ENCODE measurements at regions not wholly inside any gene's neighbourhood (a gene's known extent, or its start where the extent isn't known, plus 50 kb on each side); places are given as distances from the start of the nearest gene placed in this dataset.

DNA sequence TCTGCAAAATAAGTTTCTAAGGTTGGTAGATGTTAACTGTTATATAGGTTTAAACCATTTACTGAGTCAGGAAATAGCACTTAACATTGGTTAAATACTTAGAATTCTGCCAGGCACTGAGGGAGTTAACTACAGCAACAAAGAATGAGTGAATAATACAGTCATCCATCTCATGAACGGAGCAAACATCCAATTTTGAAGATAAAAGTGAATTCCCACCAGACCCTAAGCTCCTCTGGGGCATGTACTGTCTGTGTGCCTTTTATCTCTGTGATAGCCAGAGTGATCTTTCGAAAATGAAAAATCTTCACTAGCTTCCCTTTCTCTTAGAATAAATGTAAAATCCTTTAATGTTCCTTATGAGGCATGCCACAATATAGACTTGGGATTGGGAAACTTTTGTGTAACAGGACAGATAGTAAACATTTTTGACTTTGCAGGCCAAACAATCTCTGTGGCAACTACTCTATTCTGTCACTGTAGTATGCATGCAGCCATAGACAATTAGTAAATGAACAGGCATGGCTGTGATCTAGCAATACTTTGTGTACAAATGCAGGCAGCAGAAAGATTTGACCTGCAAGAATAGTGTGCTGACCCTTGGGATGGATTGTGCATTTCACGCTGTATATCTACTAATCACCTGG is 294.5 kb upstream of the LMCD1 start:
- DNase-seq (ENCODE audit: insufficient read length, low spot score): no peak
- FAIRE-seq: no peak
- no peak for TF ChIP-seq POLR2AphosphoS5 (IDR thresholded peaks at IDR 0.05; ENCODE audit: low read depth, low read length)
- no peak for TF ChIP-seq TAF1 (IDR thresholded peaks at IDR 0.05; ENCODE audit: low read depth, low read length)
- TF ChIP-seq PAX5 (IDR thresholded peaks at IDR 0.05; ENCODE audit: insufficient read depth, low read length, severe bottlenecking): no peak
- no peak for TF ChIP-seq SPI1 (IDR thresholded peaks at IDR 0.05; ENCODE audit: low read depth, low read length)
- TF ChIP-seq POU2F2 (IDR thresholded peaks at IDR 0.05; ENCODE audit: low read depth, low read length): no peak
- no peak for TF ChIP-seq POLR2A (IDR thresholded peaks at IDR 0.05; ENCODE audit: low read depth, low read length)

- FAIRE-seq (no peak), DNase-seq (ENCODE audit: insufficient read length, low spot score) (no peak)
- no peak for TF ChIP-seq SPI1 (IDR thresholded peaks at IDR 0.05; ENCODE audit: low read depth, low read length)
- no peak for TF ChIP-seq PAX5 (IDR thresholded peaks at IDR 0.05; ENCODE audit: insufficient read depth, low read length, severe bottlenecking)
- TF ChIP-seq POLR2A (IDR thresholded peaks at IDR 0.05; ENCODE audit: low read depth, low read length): no peak
- no peak for TF ChIP-seq TAF1 (IDR thresholded peaks at IDR 0.05; ENCODE audit: low read depth, low read length)
- TF ChIP-seq POLR2AphosphoS5 (IDR thresholded peaks at IDR 0.05; ENCODE audit: low read depth, low read length): no peak
- TF ChIP-seq POU2F2 (IDR thresholded peaks at IDR 0.05; ENCODE audit: low read depth, low read length): no peak
Observed at GRCh38 chr3:8210882-8211341, 290.7 kb upstream of the LMCD1 start.

DNA sequence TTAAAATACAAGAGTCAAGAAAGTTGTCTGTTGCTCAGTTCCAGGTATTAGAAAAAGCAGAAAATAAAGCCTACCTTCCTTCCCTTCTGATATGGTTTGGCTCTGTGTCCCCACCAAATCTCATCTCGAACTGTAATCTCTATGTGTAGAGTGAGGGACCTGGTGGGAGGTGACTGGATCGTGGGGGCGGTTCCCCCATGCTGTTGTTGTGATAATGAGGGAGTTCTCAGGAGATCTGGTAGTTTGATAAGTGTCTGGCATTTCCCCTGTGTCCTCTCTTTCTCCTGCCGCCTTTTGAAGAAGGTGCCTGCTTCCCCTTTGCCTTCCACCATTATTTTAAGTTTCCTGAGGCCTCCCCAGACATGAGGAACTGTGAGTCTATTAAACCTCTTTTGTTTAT is 288.8 kb upstream of the LMCD1 start:
- no peak for FAIRE-seq
- no peak for TF ChIP-seq SPI1 (IDR thresholded peaks at IDR 0.05; ENCODE audit: low read depth, low read length)
- TF ChIP-seq POLR2A (IDR thresholded peaks at IDR 0.05; ENCODE audit: low read depth, low read length): no peak
- no peak for TF ChIP-seq PAX5 (IDR thresholded peaks at IDR 0.05; ENCODE audit: insufficient read depth, low read length, severe bottlenecking)
- no peak for TF ChIP-seq POLR2AphosphoS5 (IDR thresholded peaks at IDR 0.05; ENCODE audit: low read depth, low read length)
- TF ChIP-seq TAF1 (IDR thresholded peaks at IDR 0.05; ENCODE audit: low read depth, low read length): no peak
- TF ChIP-seq POU2F2 (IDR thresholded peaks at IDR 0.05; ENCODE audit: low read depth, low read length): no peak
- DNase-seq (ENCODE audit: insufficient read length, low spot score): no peak

DNA sequence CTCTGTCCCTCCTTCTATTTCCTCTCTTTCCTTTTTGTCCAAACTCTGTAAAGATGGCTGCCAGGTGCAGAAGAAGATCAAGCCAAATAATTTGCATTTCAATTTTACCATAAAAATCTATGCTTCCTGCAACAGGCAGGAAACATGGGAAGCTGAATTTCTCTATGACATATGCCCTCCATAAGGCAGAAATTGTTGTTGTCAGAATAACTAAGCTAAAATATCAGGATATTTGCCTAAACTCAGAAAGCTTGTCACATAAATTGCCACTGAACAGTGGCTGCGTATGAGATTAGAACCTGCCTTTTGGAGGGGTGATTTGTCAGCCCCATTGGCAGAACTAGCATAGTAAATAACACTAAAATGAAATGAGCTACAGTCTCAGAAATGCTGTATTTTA is 288.3 kb upstream of the LMCD1 start:
- no peak for DNase-seq (ENCODE audit: insufficient read length, low spot score)
- FAIRE-seq: no peak
- no peak for TF ChIP-seq POLR2AphosphoS5 (IDR thresholded peaks at IDR 0.05; ENCODE audit: low read depth, low read length)
- no peak for TF ChIP-seq POLR2A (IDR thresholded peaks at IDR 0.05; ENCODE audit: low read depth, low read length)
- no peak for TF ChIP-seq POU2F2 (IDR thresholded peaks at IDR 0.05; ENCODE audit: low read depth, low read length)
- no peak for TF ChIP-seq TAF1 (IDR thresholded peaks at IDR 0.05; ENCODE audit: low read depth, low read length)
- TF ChIP-seq PAX5 (IDR thresholded peaks at IDR 0.05; ENCODE audit: insufficient read depth, low read length, severe bottlenecking): no peak
- TF ChIP-seq SPI1 (IDR thresholded peaks at IDR 0.05; ENCODE audit: low read depth, low read length): no peak

GRCh38 chr3:8215821-8216220 is 285.8 kb upstream of the LMCD1 start:
- no peak for TF ChIP-seq SPI1 (IDR thresholded peaks at IDR 0.05; ENCODE audit: low read depth, low read length)
- no peak for TF ChIP-seq POLR2A (IDR thresholded peaks at IDR 0.05; ENCODE audit: low read depth, low read length)
- TF ChIP-seq POU2F2 (IDR thresholded peaks at IDR 0.05; ENCODE audit: low read depth, low read length): no peak
- no peak for TF ChIP-seq PAX5 (IDR thresholded peaks at IDR 0.05; ENCODE audit: insufficient read depth, low read length, severe bottlenecking)
- no peak for TF ChIP-seq POLR2AphosphoS5 (IDR thresholded peaks at IDR 0.05; ENCODE audit: low read depth, low read length)
- FAIRE-seq (no peak), DNase-seq (ENCODE audit: insufficient read length, low spot score) (no peak)

GRCh38 chr3:8218353-8218940 is 283.2 kb upstream of the LMCD1 start:
- TF ChIP-seq POLR2AphosphoS5 (IDR thresholded peaks at IDR 0.05; ENCODE audit: low read depth, low read length): no peak
- no peak for TF ChIP-seq POLR2A (IDR thresholded peaks at IDR 0.05; ENCODE audit: low read depth, low read length)
- no peak for TF ChIP-seq POU2F2 (IDR thresholded peaks at IDR 0.05; ENCODE audit: low read depth, low read length)
- no peak for TF ChIP-seq SPI1 (IDR thresholded peaks at IDR 0.05; ENCODE audit: low read depth, low read length)
- no peak for TF ChIP-seq PAX5 (IDR thresholded peaks at IDR 0.05; ENCODE audit: insufficient read depth, low read length, severe bottlenecking)
- TF ChIP-seq TAF1 (IDR thresholded peaks at IDR 0.05; ENCODE audit: low read depth, low read length): no peak
- FAIRE-seq (no peak), DNase-seq (ENCODE audit: insufficient read length, low spot score) (no peak)

GRCh38 chr3:8220291-8220690 is 281.3 kb upstream of the LMCD1 start:
- TF ChIP-seq POU2F2 (IDR thresholded peaks at IDR 0.05; ENCODE audit: low read depth, low read length): no peak
- FAIRE-seq (no peak), DNase-seq (ENCODE audit: insufficient read length, low spot score) (no peak)

GRCh38 chr3:8223766-8224165 is 277.9 kb upstream of the LMCD1 start:
- no peak for FAIRE-seq
- TF ChIP-seq POU2F2 (IDR thresholded peaks at IDR 0.05; ENCODE audit: low read depth, low read length) (no peak), POLR2A (IDR thresholded peaks at IDR 0.05; ENCODE audit: low read depth, low read length) (no peak), TAF1 (IDR thresholded peaks at IDR 0.05; ENCODE audit: low read depth, low read length) (no peak), PAX5 (IDR thresholded peaks at IDR 0.05; ENCODE audit: insufficient read depth, low read length, severe bottlenecking) (no peak), SPI1 (IDR thresholded peaks at IDR 0.05; ENCODE audit: low read depth, low read length) (no peak), POLR2AphosphoS5 (IDR thresholded peaks at IDR 0.05; ENCODE audit: low read depth, low read length) (no peak)
- no peak for DNase-seq (ENCODE audit: insufficient read length, low spot score)

DNA sequence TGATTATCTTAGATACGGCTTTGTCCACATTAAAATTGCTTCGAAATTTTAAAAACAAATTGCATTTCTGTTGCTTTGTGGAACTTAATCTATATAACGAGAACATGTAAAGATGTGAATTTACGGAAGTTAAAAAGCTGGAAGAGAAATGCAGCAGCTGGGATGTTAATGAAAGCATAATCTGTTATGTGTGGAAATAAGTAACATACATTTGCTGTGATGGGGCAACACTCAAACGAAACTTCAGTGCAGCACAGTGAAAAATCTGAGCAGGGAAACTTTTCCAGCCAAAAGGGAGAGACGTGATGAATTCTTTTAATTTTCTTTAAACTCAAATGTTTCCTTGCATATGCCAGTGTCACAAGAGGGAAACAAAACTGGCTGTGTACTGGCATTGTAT is 276.7 kb upstream of the LMCD1 start:
- DNase-seq (ENCODE audit: insufficient read length, low spot score): no peak
- FAIRE-seq: no peak
- TF ChIP-seq SPI1 (IDR thresholded peaks at IDR 0.05; ENCODE audit: low read depth, low read length) (no peak), POLR2AphosphoS5 (IDR thresholded peaks at IDR 0.05; ENCODE audit: low read depth, low read length) (no peak), TAF1 (IDR thresholded peaks at IDR 0.05; ENCODE audit: low read depth, low read length) (no peak), PAX5 (IDR thresholded peaks at IDR 0.05; ENCODE audit: insufficient read depth, low read length, severe bottlenecking) (no peak), POU2F2 (IDR thresholded peaks at IDR 0.05; ENCODE audit: low read depth, low read length) (no peak), POLR2A (IDR thresholded peaks at IDR 0.05; ENCODE audit: low read depth, low read length) (no peak)

DNA sequence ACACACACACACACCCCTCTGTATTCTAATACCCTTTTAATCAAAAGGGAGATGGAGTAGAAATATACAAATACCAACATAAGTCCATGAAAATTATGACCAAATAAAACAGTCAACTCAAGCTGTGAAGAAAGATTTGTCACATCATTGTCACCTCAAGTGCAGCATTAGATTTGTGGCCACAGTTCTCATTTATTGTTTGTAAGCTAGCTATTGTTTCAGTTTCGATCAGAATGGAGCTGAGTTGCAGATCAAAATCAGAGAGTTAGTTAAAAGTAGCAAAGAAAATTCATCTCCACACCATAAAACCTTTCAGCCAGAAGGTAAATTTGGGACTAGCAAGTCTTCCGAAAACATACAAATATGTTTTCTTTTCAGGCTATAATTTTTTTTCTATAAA is 267.7 kb upstream of the LMCD1 start:
- FAIRE-seq: no peak
- TF ChIP-seq SPI1 (IDR thresholded peaks at IDR 0.05; ENCODE audit: low read depth, low read length): no peak
- no peak for DNase-seq (ENCODE audit: insufficient read length, low spot score)

Data from GM12891 (cell line).